ENCODE measurements at regions not wholly inside any gene's neighbourhood (a gene's known extent, or its start where the extent isn't known, plus 50 kb on each side); places are given as distances from the start of the nearest gene placed in this dataset.

DNA sequence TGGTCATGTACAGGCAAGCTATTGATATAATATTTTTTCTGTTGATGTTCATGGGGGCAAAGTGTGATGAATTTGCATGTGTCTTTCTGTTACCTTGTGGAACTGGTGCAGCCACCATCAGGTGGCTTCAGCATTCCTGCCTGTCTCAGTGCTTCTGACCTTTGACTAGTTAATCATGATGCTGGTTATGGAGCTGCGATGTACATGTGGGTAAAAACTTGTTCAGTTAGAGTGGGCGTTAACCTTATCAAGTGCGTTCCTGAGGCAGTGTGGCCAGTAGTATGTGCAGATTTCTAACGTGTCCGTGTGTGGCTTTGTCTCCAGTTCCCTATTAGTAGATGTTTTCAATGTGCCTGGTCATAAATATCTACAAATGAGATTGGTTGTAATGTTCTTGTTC, 127.4 kb upstream of the ZSWIM2 start:
- no peaks in the 10 kb centered on the region for H3K79me2 ChIP-seq (ENCODE audit: control insufficient read depth, insufficient read depth, low read length)
- no peak overlapping the region for H3K27ac ChIP-seq (ENCODE audit: control insufficient read depth, insufficient read depth, low read length)
- H3K9me1 ChIP-seq (ENCODE audit: control insufficient read depth, extremely low read depth, insufficient read depth, low read length) = no peaks in the 10 kb centered on the region
- dilution Hi-C loops (cut with MboI; ENCODE audit: extremely low pct_ligation_motif_present, low sequenced_read_pairs) = no loop called here
- H3K9me3 ChIP-seq (ENCODE audit: control insufficient read depth, low read depth, low read length) = no peaks in the 10 kb centered on the region
- H3K4me3 ChIP-seq (ENCODE audit: control insufficient read depth in 2 of 3, extremely low read depth in 1 of 3, insufficient read depth in 2 of 3, low read depth in 1 of 3, low read length in 3 of 3) = no peak overlapping the region
- H3K36me3 ChIP-seq (ENCODE audit: control insufficient read depth in 2 of 2, extremely low read depth in 1 of 2, insufficient read depth in 2 of 2, low read length in 2 of 2) = no peaks in the 10 kb centered on the region
- FAIRE-seq (no peak), DNase-seq (ENCODE audit: low read depth, low spot score) (no peak)
- H3K4me2 ChIP-seq (ENCODE audit: control insufficient read depth, extremely low read depth, insufficient read depth, low read depth, low read length) = no peak overlapping the region
- no peak for TF ChIP-seq EZH2 (IDR thresholded peaks at IDR 0.05; ENCODE audit: low read length)
- TF ChIP-seq, protein P1, sequence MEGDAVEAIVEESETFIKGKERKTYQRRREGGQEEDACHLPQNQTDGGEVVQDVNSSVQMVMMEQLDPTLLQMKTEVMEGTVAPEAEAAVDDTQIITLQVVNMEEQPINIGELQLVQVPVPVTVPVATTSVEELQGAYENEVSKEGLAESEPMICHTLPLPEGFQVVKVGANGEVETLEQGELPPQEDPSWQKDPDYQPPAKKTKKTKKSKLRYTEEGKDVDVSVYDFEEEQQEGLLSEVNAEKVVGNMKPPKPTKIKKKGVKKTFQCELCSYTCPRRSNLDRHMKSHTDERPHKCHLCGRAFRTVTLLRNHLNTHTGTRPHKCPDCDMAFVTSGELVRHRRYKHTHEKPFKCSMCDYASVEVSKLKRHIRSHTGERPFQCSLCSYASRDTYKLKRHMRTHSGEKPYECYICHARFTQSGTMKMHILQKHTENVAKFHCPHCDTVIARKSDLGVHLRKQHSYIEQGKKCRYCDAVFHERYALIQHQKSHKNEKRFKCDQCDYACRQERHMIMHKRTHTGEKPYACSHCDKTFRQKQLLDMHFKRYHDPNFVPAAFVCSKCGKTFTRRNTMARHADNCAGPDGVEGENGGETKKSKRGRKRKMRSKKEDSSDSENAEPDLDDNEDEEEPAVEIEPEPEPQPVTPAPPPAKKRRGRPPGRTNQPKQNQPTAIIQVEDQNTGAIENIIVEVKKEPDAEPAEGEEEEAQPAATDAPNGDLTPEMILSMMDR (optimal IDR thresholded peaks at IDR 0.05 in 1 of 3, IDR thresholded peaks at IDR 0.05 in 1 of 3, conservative IDR thresholded peaks at IDR 0.05 in 1 of 3; ENCODE audit: extremely low read depth in 1 of 3, insufficient read depth in 2 of 3, low read length in 3 of 3) = no peak
- peak overlapping the region; percentile 15 for H2AFZ ChIP-seq (ENCODE audit: control insufficient read depth, low read length)
- no peaks in the 10 kb centered on the region for H3K4me1 ChIP-seq (ENCODE audit: control insufficient read depth, extremely low read depth, insufficient read depth, low read length)
- H3K9ac ChIP-seq (ENCODE audit: control insufficient read depth, extremely low read depth, insufficient read depth, low read length) = no peak overlapping the region
- H3K27me3 ChIP-seq (ENCODE audit: control insufficient read depth, extremely low read depth, insufficient read depth, low read length) = no peaks in the 10 kb centered on the region
- no peaks in the 10 kb centered on the region for H4K20me1 ChIP-seq (ENCODE audit: control insufficient read depth, extremely low read depth, insufficient read depth, low read length)

DNA sequence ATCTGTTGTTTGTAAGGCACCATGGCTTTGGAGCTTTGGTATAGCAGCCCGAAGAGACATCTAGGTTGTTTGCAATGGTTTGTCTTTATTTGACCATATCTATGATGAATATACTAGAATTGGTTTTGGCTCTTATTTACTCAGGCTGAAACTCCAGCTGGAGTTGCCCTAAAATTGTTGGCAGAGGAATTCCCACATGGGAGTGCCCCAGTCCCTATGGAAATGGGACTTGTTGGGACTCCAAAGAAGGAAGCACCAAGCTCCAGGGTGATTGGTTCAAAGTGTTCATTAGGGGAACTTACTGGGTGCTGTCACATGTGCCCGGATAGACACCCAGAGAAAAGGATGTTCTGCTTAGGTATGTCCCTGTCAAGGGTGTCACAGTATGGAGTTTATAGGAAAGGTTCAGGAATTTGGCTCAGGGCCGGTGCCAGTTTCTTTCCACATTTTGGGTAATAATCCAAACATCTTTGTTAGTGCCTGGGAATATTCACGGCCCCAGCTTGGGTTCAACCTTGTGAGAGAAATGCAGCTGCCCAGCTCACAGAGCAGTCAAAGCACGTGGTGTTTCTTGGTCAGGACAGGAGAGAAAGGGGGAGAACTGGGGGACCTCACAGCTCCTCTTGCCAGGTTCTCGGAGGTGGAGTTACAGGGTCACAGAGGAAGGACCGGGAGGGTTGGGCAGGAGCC, 123.5 kb upstream of the ZSWIM2 start:
- no peak for FAIRE-seq
- H3K9me1 ChIP-seq (ENCODE audit: control insufficient read depth, extremely low read depth, insufficient read depth, low read length) = no peaks in the 10 kb centered on the region
- no peak overlapping the region for H2AFZ ChIP-seq (ENCODE audit: control insufficient read depth, low read length)
- no peaks in the 10 kb centered on the region for H3K36me3 ChIP-seq (ENCODE audit: control insufficient read depth in 2 of 2, extremely low read depth in 1 of 2, insufficient read depth in 2 of 2, low read length in 2 of 2)
- TF ChIP-seq, protein P1 (optimal IDR thresholded peaks at IDR 0.05 in 1 of 3, IDR thresholded peaks at IDR 0.05 in 1 of 3, conservative IDR thresholded peaks at IDR 0.05 in 1 of 3; ENCODE audit: extremely low read depth in 1 of 3, insufficient read depth in 2 of 3, low read length in 3 of 3) = no peak
- no peak for TF ChIP-seq EZH2 (IDR thresholded peaks at IDR 0.05; ENCODE audit: low read length)
- dilution Hi-C loops (cut with MboI; ENCODE audit: extremely low pct_ligation_motif_present, low sequenced_read_pairs) = no loop called here
- no peaks in the 10 kb centered on the region for H4K20me1 ChIP-seq (ENCODE audit: control insufficient read depth, extremely low read depth, insufficient read depth, low read length)
- DNase-seq (ENCODE audit: low read depth, low spot score) = no peak
- no peaks in the 10 kb centered on the region for H3K9me3 ChIP-seq (ENCODE audit: control insufficient read depth, low read depth, low read length)
- no peaks in the 10 kb centered on the region for H3K4me1 ChIP-seq (ENCODE audit: control insufficient read depth, extremely low read depth, insufficient read depth, low read length)
- no peaks in the 10 kb centered on the region for H3K79me2 ChIP-seq (ENCODE audit: control insufficient read depth, insufficient read depth, low read length)
- no peak overlapping the region for H3K9ac ChIP-seq (ENCODE audit: control insufficient read depth, extremely low read depth, insufficient read depth, low read length)
- no peak overlapping the region for H3K4me3 ChIP-seq (ENCODE audit: control insufficient read depth in 2 of 3, extremely low read depth in 1 of 3, insufficient read depth in 2 of 3, low read depth in 1 of 3, low read length in 3 of 3)
- H3K27me3 ChIP-seq (ENCODE audit: control insufficient read depth, extremely low read depth, insufficient read depth, low read length) = no peaks in the 10 kb centered on the region
- no peak overlapping the region for H3K4me2 ChIP-seq (ENCODE audit: control insufficient read depth, extremely low read depth, insufficient read depth, low read depth, low read length)
- no peak overlapping the region for H3K27ac ChIP-seq (ENCODE audit: control insufficient read depth, insufficient read depth, low read length)

Data from keratinocyte (primary cell).